ENCODE measurements at regions not wholly inside any gene's neighbourhood (a gene's known extent, or its start where the extent isn't known, plus 50 kb on each side); places are given as distances from the start of the nearest gene placed in this dataset.

GRCh38 chr2:118348380-118349034, 260.2 kb downstream of the INSIG2 start:
- ATAC-seq (ENCODE audit: low read depth): no peak
- Mint-ChIP-seq H3K27me3 (peaks cover 4% of the 10 kb centered on the region), H3K9me3 (no peaks in the 10 kb centered on the region), H3K4me3 (no peak overlapping the region), H3K36me3 (no peaks in the 10 kb centered on the region), H3K4me1 (no peaks in the 10 kb centered on the region), H3K27ac (no peak overlapping the region)
- DNase-seq: no peak
- POLR2A ChIA-PET: no interaction called here

GRCh38 chr2:118345465-118345864, 257.2 kb downstream of the INSIG2 start:
- ATAC-seq (ENCODE audit: low read depth) (no peak), DNase-seq (no peak)
- no peaks in the 10 kb centered on the region for H3K4me1 Mint-ChIP-seq
- H3K27ac Mint-ChIP-seq: no peak overlapping the region
- H3K27me3 Mint-ChIP-seq: peaks cover 2% of the 10 kb centered on the region
- H3K4me3 Mint-ChIP-seq: no peak overlapping the region
- POLR2A ChIA-PET: no interaction called here
- no peaks in the 10 kb centered on the region for H3K36me3 Mint-ChIP-seq
- no peaks in the 10 kb centered on the region for H3K9me3 Mint-ChIP-seq

GRCh38 chr2:118340103-118340502, 251.8 kb downstream of the INSIG2 start:
- no peak for ATAC-seq (ENCODE audit: low read depth)
- Mint-ChIP-seq H3K4me1 (no peaks in the 10 kb centered on the region), H3K27ac (no peak overlapping the region), H3K9me3 (peaks cover 3% of the 10 kb centered on the region), H3K27me3 (peaks cover 6% of the 10 kb centered on the region), H3K36me3 (no peaks in the 10 kb centered on the region), H3K4me3 (no peak overlapping the region)
- no peak for DNase-seq
- POLR2A ChIA-PET: no interaction called here

GRCh38 chr2:118339386-118339785, 251.1 kb downstream of the INSIG2 start:
- Mint-ChIP-seq H3K27ac (no peak overlapping the region), H3K27me3 (peaks cover 6% of the 10 kb centered on the region), H3K4me1 (no peaks in the 10 kb centered on the region), H3K36me3 (no peaks in the 10 kb centered on the region), H3K9me3 (peaks cover 3% of the 10 kb centered on the region), H3K4me3 (no peak overlapping the region)
- POLR2A ChIA-PET: no interaction called here
- DNase-seq (no peak), ATAC-seq (ENCODE audit: low read depth) (no peak)

GRCh38 chr2:118333664-118334063, 245.4 kb downstream of the INSIG2 start:
- H3K4me1 Mint-ChIP-seq: no peaks in the 10 kb centered on the region
- ATAC-seq (ENCODE audit: low read depth) (no peak), DNase-seq (no peak)
- POLR2A ChIA-PET: no interaction called here
- no peak overlapping the region for H3K27ac Mint-ChIP-seq
- H3K27me3 Mint-ChIP-seq: peaks cover 10% of the 10 kb centered on the region
- no peaks in the 10 kb centered on the region for H3K36me3 Mint-ChIP-seq
- peaks cover 3% of the 10 kb centered on the region for H3K9me3 Mint-ChIP-seq
- no peak overlapping the region for H3K4me3 Mint-ChIP-seq

- H3K27ac Mint-ChIP-seq: no peak overlapping the region
- POLR2A ChIA-PET: no interaction called here
- H3K4me1 Mint-ChIP-seq: no peaks in the 10 kb centered on the region
- no peak for DNase-seq
- H3K4me3 Mint-ChIP-seq: no peak overlapping the region
- H3K36me3 Mint-ChIP-seq: no peaks in the 10 kb centered on the region
- ATAC-seq (ENCODE audit: low read depth): no peak
- peaks cover 9% of the 10 kb centered on the region for H3K27me3 Mint-ChIP-seq
- no peaks in the 10 kb centered on the region for H3K9me3 Mint-ChIP-seq
Observed at GRCh38 chr2:118325321-118325955, 237.2 kb downstream of the INSIG2 start.

- ATAC-seq (ENCODE audit: low read depth): no peak
- DNase-seq: no peak
- Mint-ChIP-seq H3K27ac (no peak overlapping the region), H3K27me3 (peaks cover 20% of the 10 kb centered on the region), H3K36me3 (no peaks in the 10 kb centered on the region), H3K4me1 (no peaks in the 10 kb centered on the region), H3K9me3 (no peaks in the 10 kb centered on the region), H3K4me3 (no peak overlapping the region)
- POLR2A ChIA-PET: no interaction called here
Observed at GRCh38 chr2:118322406-118322805, 234.1 kb downstream of the INSIG2 start.

GRCh38 chr2:118321432-118322105, 233.3 kb downstream of the INSIG2 start:
- no peaks in the 10 kb centered on the region for H3K4me1 Mint-ChIP-seq
- DNase-seq (no peak), ATAC-seq (ENCODE audit: low read depth) (no peak)
- POLR2A ChIA-PET: no interaction called here
- no peak overlapping the region for H3K4me3 Mint-ChIP-seq
- H3K27me3 Mint-ChIP-seq: peaks cover 24% of the 10 kb centered on the region
- H3K9me3 Mint-ChIP-seq: no peaks in the 10 kb centered on the region
- no peak overlapping the region for H3K27ac Mint-ChIP-seq
- no peaks in the 10 kb centered on the region for H3K36me3 Mint-ChIP-seq

GRCh38 chr2:118320658-118321057, 232.4 kb downstream of the INSIG2 start:
- POLR2A ChIA-PET: no interaction called here
- Mint-ChIP-seq H3K4me3 (no peak overlapping the region), H3K36me3 (no peaks in the 10 kb centered on the region), H3K4me1 (no peaks in the 10 kb centered on the region), H3K27ac (no peak overlapping the region), H3K27me3 (peaks cover 24% of the 10 kb centered on the region), H3K9me3 (no peaks in the 10 kb centered on the region)
- ATAC-seq (ENCODE audit: low read depth) (no peak), DNase-seq (no peak)

GRCh38 chr2:118320196-118320595, 231.9 kb downstream of the INSIG2 start:
- Mint-ChIP-seq H3K4me1 (no peaks in the 10 kb centered on the region), H3K4me3 (no peak overlapping the region), H3K36me3 (no peaks in the 10 kb centered on the region), H3K9me3 (no peaks in the 10 kb centered on the region), H3K27ac (no peak overlapping the region), H3K27me3 (peaks cover 24% of the 10 kb centered on the region)
- DNase-seq: no peak
- ATAC-seq (ENCODE audit: low read depth): no peak
- POLR2A ChIA-PET: no interaction called here

- no peak overlapping the region for H3K4me3 Mint-ChIP-seq
- no peak overlapping the region for H3K27ac Mint-ChIP-seq
- no peaks in the 10 kb centered on the region for H3K36me3 Mint-ChIP-seq
- no peak for ATAC-seq (ENCODE audit: low read depth)
- no peaks in the 10 kb centered on the region for H3K9me3 Mint-ChIP-seq
- H3K4me1 Mint-ChIP-seq: no peaks in the 10 kb centered on the region
- peaks cover 23% of the 10 kb centered on the region for H3K27me3 Mint-ChIP-seq
- no peak for DNase-seq
- POLR2A ChIA-PET: no interaction called here
Observed at GRCh38 chr2:118319271-118319684, 231.0 kb downstream of the INSIG2 start.

- ATAC-seq (ENCODE audit: low read depth): no peak
- peaks cover 33% of the 10 kb centered on the region for H3K27me3 Mint-ChIP-seq
Observed at GRCh38 chr2:118315606-118316005, 227.3 kb downstream of the INSIG2 start.

GRCh38 chr2:118312969-118313756, 224.9 kb downstream of the INSIG2 start:
- H3K4me3 Mint-ChIP-seq: no peak overlapping the region
- POLR2A ChIA-PET: interaction anchor here (0.7 kb wide), 1 partner anchor 128 kb away, joined by 3 read pairs; no protein-coding TSS in a partner anchor
- ATAC-seq (ENCODE audit: low read depth): no peak
- H3K36me3 Mint-ChIP-seq: no peaks in the 10 kb centered on the region
- peaks cover 5% of the 10 kb centered on the region for H3K4me1 Mint-ChIP-seq
- H3K27me3 Mint-ChIP-seq: peaks cover 20% of the 10 kb centered on the region
- no peak overlapping the region for H3K27ac Mint-ChIP-seq
- H3K9me3 Mint-ChIP-seq: no peaks in the 10 kb centered on the region
- DNase-seq: no peak

More at GRCh38 chr2:118315606-118316005, 227.3 kb downstream of the INSIG2 start:
- Mint-ChIP-seq H3K9me3 (no peaks in the 10 kb centered on the region), H3K4me3 (no peak overlapping the region), H3K4me1 (peaks cover 2% of the 10 kb centered on the region), H3K36me3 (no peaks in the 10 kb centered on the region), H3K27ac (no peak overlapping the region)
- DNase-seq: no peak
- POLR2A ChIA-PET: no interaction called here

Measured in activated naive CD8-positive, alpha-beta T cell treated with anti-CD3 and anti-CD28 coated beads, Interleukin-2, amount 10 ng/mL, durations not matched to agents 7 days and 5 days (primary cell).